H1 (cell line): ENCODE measurements at regions not wholly inside any gene's neighbourhood (a gene's known extent, or its start where the extent isn't known, plus 50 kb on each side); places are given as distances from the start of the nearest gene placed in this dataset.

Experiments
- CTCF ChIA-PET: fragments of 300-600 bp; sonication (Branson Sonifier 250); formaldehyde crosslinking; loops from one replicate; lab custom pipeline; 2021; ENCODE audit not compliant: partially characterized antibody; lab: Charles Lee
- POLR2A ChIA-PET: fragments of 300-600 bp; sonication (Branson Sonifier 250); formaldehyde crosslinking; loops from one replicate; lab custom pipeline; 2021; ENCODE audit warnings: inconsistent platforms; ENCODE audit not compliant: partially characterized antibody; lab: Charles Lee
- DNase-seq, 2 experiments: peaks; one replicate each; pipeline versions ENCODE4 v3.0.0 to v3.0.0-alpha.2; 2010 to 2022; ENCODE audit warnings: low spot score in 2 of 2, low read depth in 1 of 2, mixed read lengths in 1 of 2
- FAIRE-seq: peaks from 2 replicates; lab custom pipeline; 2011; peaks lifted over from hg19 to GRCh38; lab: Jason Lieb, UNC
- H2AFZ ChIP-seq: 2 replicates; pipeline ENCODE4 v1.8.1; 2012; ENCODE audit warnings: low read length, inconsistent platforms
- H2AK5ac ChIP-seq: 2 replicates; pipeline ENCODE4 v1.6.1; 2013; ENCODE audit warnings: low read depth, low read length
- H2BK120ac ChIP-seq: replicated peaks from 2 replicates; pipeline ENCODE3; 2013; ENCODE audit warnings: low read depth, low read length, inconsistent platforms
- H2BK12ac ChIP-seq: 2 replicates; pipeline ENCODE4 v1.6.1; 2013; ENCODE audit warnings: low read depth, low read length
- H2BK15ac ChIP-seq: 2 replicates; pipeline ENCODE4 v1.6.1; 2013; ENCODE audit warnings: low read length
- H2BK20ac ChIP-seq: 2 replicates; pipeline ENCODE4 v1.6.1; 2013; ENCODE audit warnings: low read length
- H2BK5ac ChIP-seq: 2 replicates; pipeline ENCODE4 v1.6.1; 2013; ENCODE audit warnings: low read depth, low read length
- H3K14ac ChIP-seq: 2 replicates; pipeline ENCODE4 v1.6.1; 2013; ENCODE audit warnings: inconsistent platforms; ENCODE audit not compliant: insufficient read length
- H3K18ac ChIP-seq: 2 replicates; pipeline ENCODE4 v1.6.1; 2013; ENCODE audit warnings: low read length; ENCODE audit errors: extremely low read depth
- H3K23ac ChIP-seq: 2 replicates; pipeline ENCODE4 v1.6.1; 2013; ENCODE audit warnings: inconsistent platforms; ENCODE audit not compliant: insufficient read length
- H3K23me2 ChIP-seq: 2 replicates; pipeline ENCODE4 v1.6.1; 2013; ENCODE audit warnings: low read depth, low read length
- H3K27ac ChIP-seq: 2 replicates; pipeline ENCODE4 v1.6.1; 2011; ENCODE audit warnings: low read depth, low read length, inconsistent platforms
- H3K27me3 ChIP-seq, 4 experiments: replicated peaks in 1 of 4; 1 replicate in 1 of 4; 2 replicates in 3 of 4; pipeline versions ENCODE4 v1.6.1 to v1.8.1; 2011 to 2013; ENCODE audit warnings: low read length in 3 of 4, mild to moderate bottlenecking in 3 of 4, inconsistent platforms in 2 of 4, mixed read lengths in 2 of 4, moderate library complexity in 1 of 4; ENCODE audit not compliant: control insufficient read depth in 3 of 4, insufficient read depth in 3 of 4; ENCODE audit errors: extremely low read depth in 1 of 4
- H3K36me3 ChIP-seq, 4 experiments: 2 replicates each; pipeline versions ENCODE4 v1.6.1 to v1.8.1; 2011 to 2013; ENCODE audit warnings: mild to moderate bottlenecking in 4 of 4, low read length in 3 of 4, moderate library complexity in 2 of 4, control low read depth in 1 of 4, inconsistent platforms in 1 of 4; ENCODE audit not compliant: insufficient read depth in 4 of 4, control insufficient read depth in 2 of 4
- H3K4ac ChIP-seq: replicated peaks from 2 replicates; pipeline ENCODE3; 2013; ENCODE audit warnings: low read length, low read depth, mixed read lengths, inconsistent platforms; ENCODE audit not compliant: insufficient read length
- H3K4me1 ChIP-seq, 4 experiments: replicated peaks in 1 of 4; 1 replicate in 1 of 4; 2 replicates in 3 of 4; pipeline versions ENCODE4 v1.6.1 to v1.8.1; 2011 to 2013; ENCODE audit warnings: low read length in 3 of 4, inconsistent platforms in 2 of 4, mixed read lengths in 1 of 4; ENCODE audit not compliant: insufficient read depth in 4 of 4, control insufficient read depth in 3 of 4
- H3K4me2 ChIP-seq, 2 experiments: 2 replicates each; pipeline versions ENCODE4 v1.6.1 to v1.8.1; 2011 to 2013; ENCODE audit warnings: low read depth in 2 of 2, low read length in 2 of 2, control low read depth in 1 of 2, inconsistent platforms in 1 of 2, mild to moderate bottlenecking in 1 of 2; ENCODE audit not compliant: insufficient read depth in 1 of 2
- H3K4me3 ChIP-seq, 4 experiments: fragments of 200-600, 300-600 bp in 1 of 4; sonication (generic), shearing (Covaris generic), sonication (Bioruptor Twin) in 1 of 4; 2 replicates each; pipeline versions ENCODE4 v1.5.1 to v1.8.1; 2011 to 2016; ENCODE audit warnings: low read length in 4 of 4, low read depth in 3 of 4, control low read depth in 2 of 4, inconsistent platforms in 2 of 4, mild to moderate bottlenecking in 2 of 4, mixed read lengths in 1 of 4, moderate library complexity in 1 of 4; ENCODE audit not compliant: insufficient read depth in 2 of 4; ENCODE audit errors: extremely low read depth in 1 of 4
- H3K56ac ChIP-seq: replicated peaks from 2 replicates; pipeline ENCODE3; 2013; ENCODE audit warnings: low read depth, mild to moderate bottlenecking, mixed read lengths, low read length, inconsistent platforms; ENCODE audit not compliant: insufficient read length
- H3K79me1 ChIP-seq: 2 replicates; pipeline ENCODE4 v1.6.1; 2013; ENCODE audit warnings: low read depth, low read length, control low read depth
- H3K79me2 ChIP-seq, 2 experiments: 2 replicates each; pipeline versions ENCODE4 v1.6.1 to v1.8.1; 2012 to 2013; ENCODE audit warnings: low read length in 2 of 2, mild to moderate bottlenecking in 2 of 2, inconsistent platforms in 1 of 2; ENCODE audit not compliant: insufficient read depth in 2 of 2, control insufficient read depth in 1 of 2
- H3K9ac ChIP-seq, 4 experiments: replicated peaks in 1 of 4; 1 replicate in 1 of 4; 2 replicates in 3 of 4; pipeline versions ENCODE4 v1.6.1 to v1.8.1; 2011 to 2013; ENCODE audit warnings: low read depth in 3 of 4, low read length in 3 of 4, control low read depth in 2 of 4, mild to moderate bottlenecking in 2 of 4, moderate library complexity in 2 of 4, inconsistent platforms in 1 of 4; ENCODE audit errors: extremely low read depth in 1 of 4
- H3K9me3 ChIP-seq, 2 experiments: 2 replicates each; pipeline versions ENCODE4 v1.6.1 to v1.8.1; 2012 to 2013; ENCODE audit warnings: mild to moderate bottlenecking in 2 of 2, moderate library complexity in 2 of 2, control low read depth in 1 of 2, inconsistent platforms in 1 of 2, low read depth in 1 of 2, low read length in 1 of 2, mixed read lengths in 1 of 2; ENCODE audit not compliant: insufficient read depth in 2 of 2
- H4K20me1 ChIP-seq, 2 experiments: replicated peaks in 1 of 2; 2 replicates each; pipeline versions ENCODE3 to v1.8.1; 2011 to 2013; ENCODE audit warnings: inconsistent platforms in 2 of 2, low read length in 2 of 2, mild to moderate bottlenecking in 1 of 2; ENCODE audit not compliant: insufficient read depth in 2 of 2, control insufficient read depth in 1 of 2
- H4K5ac ChIP-seq: 2 replicates; pipeline ENCODE4 v1.6.1; 2013; ENCODE audit warnings: low read length, low read depth, mixed read lengths, inconsistent platforms; ENCODE audit not compliant: insufficient read length
- H4K8ac ChIP-seq: 2 replicates; pipeline ENCODE4 v1.8.0; 2013; ENCODE audit warnings: mild to moderate bottlenecking, moderate library complexity, low read length, inconsistent platforms; ENCODE audit not compliant: insufficient read depth; ENCODE audit errors: extremely low read depth
- H4K91ac ChIP-seq: replicated peaks from 2 replicates; pipeline ENCODE3; 2013; ENCODE audit warnings: low read length, mixed read lengths, inconsistent platforms; ENCODE audit not compliant: insufficient read length
- CEBPB ChIP-seq: IDR thresholded peaks from 2 replicates; pipeline ENCODE4 v1.6.1; 2012; ENCODE audit warnings: low read depth, low read length
- CHD2 ChIP-seq: IDR thresholded peaks from 2 replicates; pipeline ENCODE4 v1.6.1; 2012; ENCODE audit warnings: low read length, improper control_type of control experiment
- HDAC6 ChIP-seq: IDR thresholded peaks from one replicate; pipeline ENCODE4 v1.7.1; 2012; ENCODE audit warnings: low read depth, mild to moderate bottlenecking, inconsistent platforms, low read length, moderate library complexity
- KDM1A ChIP-seq: fragments of 200-600, 300-600 bp; sonication (generic); IDR thresholded peaks from 2 replicates; pipeline ENCODE4 v1.7.1; 2016; ENCODE audit warnings: mild to moderate bottlenecking, low read length, borderline replicate concordance
- MAFK ChIP-seq: IDR thresholded peaks from 2 replicates; pipeline ENCODE4 v1.6.1; 2012; ENCODE audit warnings: low read depth, mild to moderate bottlenecking, improper control_type of control experiment, low read length
- POU5F1 ChIP-seq: IDR thresholded peaks from 2 replicates; pipeline ENCODE4 v1.6.1; 2011; ENCODE audit warnings: low read depth, mild to moderate bottlenecking, low read length, moderate library complexity
- RBBP5 ChIP-seq: IDR thresholded peaks from 2 replicates; pipeline ENCODE4 v1.7.1; 2012; ENCODE audit warnings: low read depth, mild to moderate bottlenecking, inconsistent platforms, low read length, moderate library complexity, borderline replicate concordance
- SP2 ChIP-seq: IDR thresholded peaks from 2 replicates; pipeline ENCODE4 v1.6.1; 2012; ENCODE audit warnings: mild to moderate bottlenecking, low read length, inconsistent platforms
- SRF ChIP-seq: IDR thresholded peaks from 2 replicates; pipeline ENCODE4 v1.6.1; 2011; ENCODE audit warnings: mild to moderate bottlenecking, low read depth, low read length, moderate library complexity
- YY1 ChIP-seq: IDR thresholded peaks from 2 replicates; pipeline ENCODE4 v1.6.1; 2011; ENCODE audit warnings: low read depth, mild to moderate bottlenecking, low read length
- WGBS, 2 experiments: shearing (Covaris generic) in 1 of 2; methylation state at CpG; one replicate each; pipeline versions ENCODE4 v1.1.6 to v1.1.7; 2013 to 2015; ENCODE audit warnings: low lambda C conversion rate in 2 of 2, mixed read lengths in 2 of 2, inconsistent platforms in 1 of 2, low coverage in 1 of 2, missing lambda C conversion rate in 1 of 2; ENCODE audit not compliant: insufficient replicate concordance in 2 of 2, insufficient coverage in 1 of 2, insufficient read length in 1 of 2; ENCODE audit errors: extremely low coverage in 1 of 2, missing lambda C conversion rate in 1 of 2; 5-methylcytosine and 5-hydroxymethylcytosine counted together
- TF ChIP-seq, protein P1 (sequence below): IDR thresholded peaks from 2 replicates; pipeline ENCODE4 v1.6.1; 2012; ENCODE audit warnings: inconsistent platforms

DNA sequence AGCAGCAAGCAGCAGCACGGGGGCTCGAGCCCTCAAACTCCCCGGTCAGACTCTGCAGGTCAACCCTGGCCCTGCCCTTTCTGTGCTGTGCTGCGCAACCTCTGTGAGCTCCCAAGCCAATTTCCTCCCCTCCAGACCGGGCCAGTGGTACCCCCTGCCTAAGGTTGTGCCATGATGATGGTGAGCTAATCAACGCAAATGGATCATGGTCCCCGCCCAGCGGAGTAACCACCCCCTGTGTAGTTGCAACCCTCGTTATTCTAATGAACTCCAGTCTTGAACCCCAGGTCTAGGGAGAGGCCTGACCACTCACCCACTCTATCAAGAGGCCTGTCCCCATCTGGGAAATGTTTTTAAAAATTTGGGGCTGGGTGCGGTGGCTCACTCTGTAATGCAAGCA is 201.8 kb upstream of the FOXF1 start:
- no peak overlapping the region for H3K9ac ChIP-seq
- no peak overlapping the region for H4K5ac ChIP-seq
- H2BK20ac ChIP-seq = no peak overlapping the region
- DNase-seq (no peak), FAIRE-seq (no peak)
- H3K79me2 ChIP-seq = no peaks in the 10 kb centered on the region
- H2AFZ ChIP-seq = no peak overlapping the region
- H3K18ac ChIP-seq = no peak overlapping the region
- no peak overlapping the region for H4K91ac ChIP-seq
- H3K56ac ChIP-seq = no peak overlapping the region
- no peak overlapping the region for H3K4me2 ChIP-seq
- H2BK15ac ChIP-seq = no peak overlapping the region
- ChIA-PET POLR2A (no interaction called here), CTCF (interaction anchor here (0.6 to 1.6 kb wide), 10 partner anchors 8 to 264 kb away, joined by 3 to 5 read pairs (median 3); no protein-coding TSS in a partner anchor)
- H2BK120ac ChIP-seq = no peak overlapping the region
- H4K20me1 ChIP-seq = no peaks in the 10 kb centered on the region
- no peak overlapping the region for H3K27ac ChIP-seq
- H3K4me1 ChIP-seq = peaks cover 0 to 2% (median 0%) of the 10 kb centered on the region in 4 experiments; a peak in 3 of 7 replicates
- H3K36me3 ChIP-seq = no peaks in the 10 kb centered on the region
- H3K14ac ChIP-seq = no peak overlapping the region
- H3K23me2 ChIP-seq = no peaks in the 10 kb centered on the region; the same call in 1 of the 2 replicates
- no peak overlapping the region for H3K23ac ChIP-seq
- TF ChIP-seq CEBPB (no peak), MAFK (no peak), CHD2 (no peak), YY1 (no peak), SP2 (no peak), POU5F1 (no peak), SRF (no peak), RBBP5 (no peak), HDAC6 (no peak), KDM1A (no peak)
- TF ChIP-seq, protein P1, sequence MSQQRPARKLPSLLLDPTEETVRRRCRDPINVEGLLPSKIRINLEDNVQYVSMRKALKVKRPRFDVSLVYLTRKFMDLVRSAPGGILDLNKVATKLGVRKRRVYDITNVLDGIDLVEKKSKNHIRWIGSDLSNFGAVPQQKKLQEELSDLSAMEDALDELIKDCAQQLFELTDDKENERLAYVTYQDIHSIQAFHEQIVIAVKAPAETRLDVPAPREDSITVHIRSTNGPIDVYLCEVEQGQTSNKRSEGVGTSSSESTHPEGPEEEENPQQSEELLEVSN = no peak
- WGBS, 2 experiments = 81% methylated on average over 10 of the region's 10 CpGs; no CpG with 5 or more reads in 1 of the 2 experiments
- H2BK12ac ChIP-seq = no peak overlapping the region
- no peak overlapping the region for H3K4ac ChIP-seq
- H2AK5ac ChIP-seq = no peak overlapping the region
- H4K8ac ChIP-seq = no peak overlapping the region
- no peaks in the 10 kb centered on the region for H3K9me3 ChIP-seq
- no peaks in the 10 kb centered on the region for H3K27me3 ChIP-seq
- no peaks in the 10 kb centered on the region for H3K79me1 ChIP-seq
- no peak overlapping the region for H2BK5ac ChIP-seq
- no peak overlapping the region for H3K4me3 ChIP-seq
